Activated CD8-positive, alpha-beta T cell treated with anti-CD3 and anti-CD28 coated beads for 36 hours (primary cell): ENCODE measurements at regions not wholly inside any gene's neighbourhood (a gene's known extent, or its start where the extent isn't known, plus 50 kb on each side); places are given as distances from the start of the nearest gene placed in this dataset.
"Not testable (repeated sequence)": the region's sequence is repeated elsewhere in the genome, so short reads cannot be mapped to it uniquely, and the experiment has no call there.

ENCODE experiments used
- ATAC-seq: fragments of 200-7000 bp; cut with Tn5 transposase; one replicate; pipeline ENCODE4 v1.10.0; 2021; ENCODE audit warnings: mild to moderate bottlenecking, moderate library complexity
- CTCF ChIA-PET: fragments of 350-600 bp; sonication (Branson Sonifier 250); formaldehyde crosslinking; loops from one replicate; lab custom pipeline; 2021; ENCODE audit warnings: antibody characterized with exemption; lab: Charles Lee
- POLR2A ChIA-PET: fragments of 350-600 bp; sonication (Branson Sonifier 250); formaldehyde crosslinking; loops from one replicate; lab custom pipeline; 2021; ENCODE audit warnings: antibody characterized with exemption; lab: Charles Lee
- DNase-seq: peaks from one replicate; pipeline ENCODE4 v3.0.0-alpha.2; 2020
- H3K27ac Mint-ChIP-seq: one replicate; pipeline ENCODE4 v1.8.0; 2021; ENCODE audit warnings: mild to moderate bottlenecking, mixed read lengths
- H3K27me3 Mint-ChIP-seq: one replicate; pipeline ENCODE4 v1.8.0; 2021; ENCODE audit warnings: mixed read lengths
- H3K36me3 Mint-ChIP-seq: one replicate; pipeline ENCODE4 v1.8.0; 2021; ENCODE audit warnings: low read depth, mixed read lengths
- H3K4me1 Mint-ChIP-seq: one replicate; pipeline ENCODE4 v1.8.0; 2021; ENCODE audit warnings: low read depth, mixed read lengths
- H3K4me3 Mint-ChIP-seq: one replicate; pipeline ENCODE4 v1.8.0; 2021; ENCODE audit warnings: mild to moderate bottlenecking, moderate library complexity, mixed read lengths
- H3K9me3 Mint-ChIP-seq: one replicate; pipeline ENCODE4 v1.8.0; 2021; ENCODE audit warnings: mixed read lengths
- intact Hi-C: fragments of 100-400 bp; cut with micrococcal nuclease; formaldehyde crosslinking; loops from one replicate; pipeline ENCODE4 v1.10.0; 2022
- TF ChIP-seq, protein P1 (sequence below): fragments of 200-600 bp; IDR thresholded peaks from one replicate; pipeline ENCODE4 v1.8.0; 2022; ENCODE audit warnings: antibody characterized with exemption, mild to moderate bottlenecking

DNA sequence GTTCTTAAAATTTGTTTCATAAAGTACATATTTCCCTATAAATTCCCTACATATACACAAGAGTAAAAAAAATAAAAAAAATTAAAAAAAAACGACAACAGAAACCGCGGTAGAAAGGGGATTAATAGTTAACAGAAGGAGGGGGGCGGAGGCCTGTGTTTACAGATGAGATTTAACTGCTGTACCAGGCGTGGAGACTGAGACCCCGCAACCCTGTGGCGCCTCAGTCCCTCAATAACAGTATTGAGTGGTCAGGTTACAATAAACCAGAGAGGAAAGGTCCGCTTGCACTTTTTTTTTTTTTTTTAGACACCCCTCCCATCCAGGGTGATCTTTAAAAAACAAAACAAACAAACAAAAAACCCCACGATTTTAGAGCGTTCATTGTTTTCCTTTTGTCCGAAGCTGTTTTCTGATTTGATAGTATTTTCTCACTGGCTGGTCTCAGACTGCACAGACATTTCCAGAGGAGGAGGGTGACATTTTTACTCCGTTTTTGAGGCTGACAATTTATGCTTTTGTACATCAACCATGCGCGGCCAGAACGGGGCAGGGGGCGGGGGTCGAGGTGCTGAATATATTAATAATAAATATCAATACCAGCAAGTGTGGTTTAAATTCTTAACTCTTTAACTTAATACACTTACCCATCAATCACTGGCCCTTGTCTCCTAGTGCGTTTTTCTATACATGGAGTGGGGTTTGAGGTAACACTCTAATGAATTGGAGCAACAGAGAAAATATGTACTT is 1223.9 kb downstream of the BRINP3 start:
- no peak for ATAC-seq
- no peak overlapping the region for H3K4me3 Mint-ChIP-seq
- no peaks in the 10 kb centered on the region for H3K4me1 Mint-ChIP-seq
- CTCF ChIA-PET: no interaction called here
- intact Hi-C loops: no loop called here
- H3K36me3 Mint-ChIP-seq: no peaks in the 10 kb centered on the region
- H3K9me3 Mint-ChIP-seq: peaks cover 13% of the 10 kb centered on the region
- TF ChIP-seq, protein P1, sequence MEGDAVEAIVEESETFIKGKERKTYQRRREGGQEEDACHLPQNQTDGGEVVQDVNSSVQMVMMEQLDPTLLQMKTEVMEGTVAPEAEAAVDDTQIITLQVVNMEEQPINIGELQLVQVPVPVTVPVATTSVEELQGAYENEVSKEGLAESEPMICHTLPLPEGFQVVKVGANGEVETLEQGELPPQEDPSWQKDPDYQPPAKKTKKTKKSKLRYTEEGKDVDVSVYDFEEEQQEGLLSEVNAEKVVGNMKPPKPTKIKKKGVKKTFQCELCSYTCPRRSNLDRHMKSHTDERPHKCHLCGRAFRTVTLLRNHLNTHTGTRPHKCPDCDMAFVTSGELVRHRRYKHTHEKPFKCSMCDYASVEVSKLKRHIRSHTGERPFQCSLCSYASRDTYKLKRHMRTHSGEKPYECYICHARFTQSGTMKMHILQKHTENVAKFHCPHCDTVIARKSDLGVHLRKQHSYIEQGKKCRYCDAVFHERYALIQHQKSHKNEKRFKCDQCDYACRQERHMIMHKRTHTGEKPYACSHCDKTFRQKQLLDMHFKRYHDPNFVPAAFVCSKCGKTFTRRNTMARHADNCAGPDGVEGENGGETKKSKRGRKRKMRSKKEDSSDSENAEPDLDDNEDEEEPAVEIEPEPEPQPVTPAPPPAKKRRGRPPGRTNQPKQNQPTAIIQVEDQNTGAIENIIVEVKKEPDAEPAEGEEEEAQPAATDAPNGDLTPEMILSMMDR: no peak
- H3K27me3 Mint-ChIP-seq: no peaks in the 10 kb centered on the region
- DNase-seq: no peak
- H3K27ac Mint-ChIP-seq: no peak overlapping the region
- POLR2A ChIA-PET: interaction anchor here (1.0 kb wide), 1 partner anchor 12 kb away, joined by 4 read pairs; no protein-coding TSS in a partner anchor

DNA sequence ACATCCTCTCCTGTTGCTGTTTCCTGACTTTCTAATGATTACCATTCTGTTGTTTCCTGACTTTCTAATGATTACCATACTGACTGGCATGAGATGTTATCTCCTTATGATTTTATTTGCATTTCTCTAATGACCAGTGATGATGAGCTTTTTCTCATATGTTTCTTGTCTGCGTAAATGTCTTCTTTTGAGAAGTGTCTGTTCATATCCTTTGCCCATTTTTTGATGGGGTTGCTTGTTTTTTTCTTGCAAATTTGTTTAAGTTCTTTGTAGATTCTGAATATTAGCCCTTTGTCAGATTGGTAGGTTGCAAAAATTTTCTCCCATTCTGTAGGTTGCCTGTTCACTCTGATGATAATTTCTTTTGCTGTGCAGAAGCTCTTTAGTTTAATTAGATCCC is 1216.5 kb downstream of the BRINP3 start:
- H3K9me3 Mint-ChIP-seq: peaks cover 18% of the 10 kb centered on the region
- ATAC-seq, H3K4me1 Mint-ChIP-seq, H3K27ac Mint-ChIP-seq, POLR2A ChIA-PET, DNase-seq, H3K4me3 Mint-ChIP-seq, H3K27me3 Mint-ChIP-seq, H3K36me3 Mint-ChIP-seq, CTCF ChIA-PET, intact Hi-C loops: not testable (repeated sequence)

DNA sequence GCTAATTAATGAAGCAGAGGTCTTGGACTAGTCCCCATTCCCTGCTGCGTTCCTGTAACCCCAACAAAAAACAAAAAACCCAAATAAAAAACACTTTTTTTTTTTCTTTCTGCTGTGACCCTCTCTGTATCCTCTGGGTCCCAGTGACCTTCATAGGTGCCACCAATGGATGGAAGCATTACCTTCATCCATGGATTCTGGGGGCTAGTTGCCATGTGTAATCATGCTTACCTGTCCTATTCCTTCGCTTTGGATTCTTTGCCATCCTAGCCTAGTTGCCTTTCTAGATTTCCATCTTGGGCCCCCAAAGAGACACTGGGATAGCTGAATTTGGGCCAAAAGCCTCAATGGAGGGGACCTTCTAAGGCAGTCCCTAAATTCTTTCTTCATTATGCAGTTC is 1208.7 kb downstream of the BRINP3 start:
- intact Hi-C loops: no loop called here
- TF ChIP-seq, protein P1: no peak

DNA sequence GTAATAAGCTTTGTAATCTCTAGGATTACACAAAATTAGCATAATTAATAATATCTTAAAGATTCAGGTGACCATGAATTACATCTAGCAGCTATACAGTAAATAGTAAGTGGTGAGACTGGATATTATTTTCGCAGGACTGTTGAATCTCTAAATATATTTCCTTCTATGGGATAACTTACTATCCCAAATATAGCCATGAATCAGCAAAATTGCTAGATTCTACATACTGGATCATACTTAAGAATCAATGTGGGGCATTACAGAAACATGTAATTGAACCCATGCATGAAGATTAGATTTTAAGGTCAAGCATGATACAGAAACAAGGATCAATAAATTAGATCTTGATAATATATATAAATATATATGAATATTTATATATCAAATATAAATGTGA is 1203.4 kb downstream of the BRINP3 start:
- ATAC-seq (no peak), DNase-seq (no peak)
- H3K27me3 Mint-ChIP-seq: no peaks in the 10 kb centered on the region
- no peak overlapping the region for H3K4me3 Mint-ChIP-seq
- intact Hi-C loops: no loop called here
- TF ChIP-seq, protein P1: no peak
- H3K27ac Mint-ChIP-seq: no peak overlapping the region
- CTCF ChIA-PET: no interaction called here
- POLR2A ChIA-PET: no interaction called here
- H3K4me1 Mint-ChIP-seq: no peaks in the 10 kb centered on the region
- H3K9me3 Mint-ChIP-seq: peaks cover 4% of the 10 kb centered on the region
- no peaks in the 10 kb centered on the region for H3K36me3 Mint-ChIP-seq

More for the DNA sequence above, 1208.7 kb downstream of the BRINP3 start:
- Mint-ChIP-seq H3K4me3 (no peak overlapping the region), H3K27ac (no peak overlapping the region), H3K36me3 (no peaks in the 10 kb centered on the region), H3K9me3 (peaks cover 17% of the 10 kb centered on the region), H3K4me1 (no peaks in the 10 kb centered on the region), H3K27me3 (no peaks in the 10 kb centered on the region)
- CTCF ChIA-PET: no interaction called here
- ATAC-seq: no peak
- POLR2A ChIA-PET: no interaction called here
- DNase-seq: no peak

DNA sequence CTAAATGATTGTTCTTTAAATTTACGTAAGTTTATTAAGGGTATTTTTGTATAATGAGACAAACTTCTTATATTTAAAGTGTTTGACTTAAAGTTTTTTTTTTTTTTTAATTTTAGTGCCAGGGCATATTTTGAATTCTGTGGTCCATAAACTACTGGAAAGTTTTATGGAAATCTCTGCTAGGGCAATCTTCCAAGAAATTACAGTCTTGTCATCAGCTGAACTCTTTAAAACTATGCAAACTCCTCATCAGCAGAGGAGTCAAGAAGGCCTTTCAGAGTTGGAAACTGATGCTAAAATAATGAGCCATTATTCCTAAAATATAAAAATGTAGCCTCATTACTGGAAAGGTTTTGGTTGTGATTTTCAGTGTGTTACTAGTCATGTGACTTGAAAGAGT is 1201.9 kb downstream of the BRINP3 start:
- Mint-ChIP-seq H3K27ac (no peak overlapping the region), H3K4me3 (no peak overlapping the region), H3K27me3 (no peaks in the 10 kb centered on the region), H3K4me1 (no peaks in the 10 kb centered on the region), H3K36me3 (no peaks in the 10 kb centered on the region), H3K9me3 (peaks cover 3% of the 10 kb centered on the region)
- intact Hi-C loops: no loop called here
- CTCF ChIA-PET: no interaction called here
- TF ChIP-seq, protein P1: no peak
- POLR2A ChIA-PET: no interaction called here
- DNase-seq (no peak), ATAC-seq (no peak)
